Activated effector memory CD4-positive, alpha-beta T cell treated with anti-CD3 and anti-CD28 coated beads, Interleukin-2, amount 50 U/mL, for 16 hours (primary cell): ENCODE measurements at regions not wholly inside any gene's neighbourhood (a gene's known extent, or its start where the extent isn't known, plus 50 kb on each side); places are given as distances from the start of the nearest gene placed in this dataset.

ENCODE experiments used
- DNase-seq: peaks from one replicate; pipeline ENCODE4 v3.0.0-alpha.2; 2020

DNA sequence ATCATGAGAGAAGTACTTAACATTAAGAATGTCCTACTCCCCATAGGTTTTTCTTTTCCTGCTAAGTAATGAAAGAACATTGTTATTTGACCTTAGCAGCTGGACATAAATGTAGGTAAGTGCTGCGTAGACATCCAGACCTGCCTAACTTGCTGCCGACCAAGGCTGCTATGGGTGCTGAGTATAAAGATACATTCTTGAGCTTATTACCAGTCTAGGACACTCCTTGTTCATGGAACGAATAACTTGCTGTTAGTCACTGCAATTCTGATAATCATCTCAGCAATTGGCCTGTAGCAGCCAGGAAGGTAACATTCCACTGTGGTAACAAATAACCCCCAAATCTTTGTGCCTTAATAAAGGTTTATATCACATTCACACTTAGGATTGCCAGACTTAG lies 478.1 kb downstream of the VRK1 start:
- DNase-seq, result no peak

DNA sequence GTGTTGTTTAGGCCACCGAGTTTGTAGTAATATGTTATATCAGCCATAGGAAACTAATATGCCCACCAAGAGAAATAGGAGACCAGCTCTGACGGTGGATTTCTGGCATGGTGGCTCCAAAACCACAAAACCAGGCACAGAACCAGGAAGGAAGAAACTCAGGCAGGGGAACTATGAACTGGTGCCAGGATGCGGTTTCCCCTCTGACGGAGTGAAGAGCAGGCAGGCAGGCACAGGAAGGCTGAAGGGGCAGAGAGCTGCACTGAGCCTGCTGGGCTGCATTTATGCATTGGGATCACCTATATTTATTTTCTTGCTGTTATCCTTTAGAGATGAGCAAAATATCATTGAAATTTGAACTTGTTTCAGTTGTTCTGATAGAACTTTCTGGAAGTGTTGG lies 479.4 kb downstream of the VRK1 start:
- DNase-seq, result no peak

DNA sequence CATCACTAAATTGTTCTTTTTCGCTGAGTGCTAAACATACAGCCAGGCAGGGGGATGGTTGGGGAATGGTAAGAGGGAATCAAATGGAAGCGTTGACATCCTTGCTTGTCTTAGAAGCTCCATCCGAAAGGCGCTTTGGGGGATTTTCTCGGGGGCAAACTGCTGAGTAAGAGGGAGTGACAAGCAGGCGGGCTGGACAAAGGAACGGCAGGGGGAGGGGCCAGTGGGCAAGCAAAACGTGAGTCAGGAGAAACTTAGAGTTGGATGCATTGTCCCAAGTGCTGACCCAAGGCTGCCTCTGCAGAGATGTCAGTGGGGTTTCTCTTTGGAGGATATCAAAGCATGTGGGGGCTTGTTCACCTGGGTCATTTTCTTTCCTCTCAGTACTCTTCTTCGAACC lies 480.5 kb downstream of the VRK1 start:
- no peak for DNase-seq

DNA sequence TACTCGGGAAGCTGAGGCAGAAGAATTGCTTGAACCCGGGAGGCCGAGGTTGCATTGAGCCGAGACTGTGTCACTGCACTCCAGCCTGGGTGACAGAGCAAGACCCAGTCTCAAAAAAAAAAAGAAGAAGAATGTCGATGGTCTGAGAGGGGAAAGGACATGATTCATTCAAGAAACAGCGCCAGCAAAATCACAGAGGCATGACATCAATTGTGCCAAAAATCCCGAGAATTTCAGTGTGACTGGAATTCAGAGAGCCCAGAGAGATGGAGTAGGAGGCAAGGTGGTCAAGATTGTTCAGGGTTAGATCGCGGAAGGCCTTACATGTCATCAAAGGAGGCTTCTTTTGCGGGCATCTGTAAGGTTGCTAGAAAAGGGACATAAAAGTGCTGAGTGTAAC lies 483.3 kb downstream of the VRK1 start:
- DNase-seq, result no peak

DNA sequence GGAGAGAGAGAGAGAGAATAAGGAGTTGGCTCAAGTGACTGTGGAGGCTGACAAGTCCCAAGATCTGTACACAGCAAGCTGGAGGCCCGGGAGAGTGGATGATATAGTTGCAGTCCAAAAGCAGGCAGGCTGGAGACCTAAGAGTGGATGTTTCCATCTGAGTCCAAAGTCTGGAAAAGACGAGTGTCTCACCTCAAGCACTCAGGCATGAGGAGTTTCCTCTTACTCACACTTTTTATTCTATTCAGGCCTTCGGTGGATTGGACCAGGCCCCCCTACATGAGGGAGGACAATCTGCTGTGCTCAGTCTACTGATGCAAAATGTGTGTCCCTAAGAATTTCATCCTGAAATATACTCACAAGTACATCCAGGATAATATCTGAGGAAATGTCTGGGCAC lies 484.6 kb downstream of the VRK1 start:
- no peak for DNase-seq

DNA sequence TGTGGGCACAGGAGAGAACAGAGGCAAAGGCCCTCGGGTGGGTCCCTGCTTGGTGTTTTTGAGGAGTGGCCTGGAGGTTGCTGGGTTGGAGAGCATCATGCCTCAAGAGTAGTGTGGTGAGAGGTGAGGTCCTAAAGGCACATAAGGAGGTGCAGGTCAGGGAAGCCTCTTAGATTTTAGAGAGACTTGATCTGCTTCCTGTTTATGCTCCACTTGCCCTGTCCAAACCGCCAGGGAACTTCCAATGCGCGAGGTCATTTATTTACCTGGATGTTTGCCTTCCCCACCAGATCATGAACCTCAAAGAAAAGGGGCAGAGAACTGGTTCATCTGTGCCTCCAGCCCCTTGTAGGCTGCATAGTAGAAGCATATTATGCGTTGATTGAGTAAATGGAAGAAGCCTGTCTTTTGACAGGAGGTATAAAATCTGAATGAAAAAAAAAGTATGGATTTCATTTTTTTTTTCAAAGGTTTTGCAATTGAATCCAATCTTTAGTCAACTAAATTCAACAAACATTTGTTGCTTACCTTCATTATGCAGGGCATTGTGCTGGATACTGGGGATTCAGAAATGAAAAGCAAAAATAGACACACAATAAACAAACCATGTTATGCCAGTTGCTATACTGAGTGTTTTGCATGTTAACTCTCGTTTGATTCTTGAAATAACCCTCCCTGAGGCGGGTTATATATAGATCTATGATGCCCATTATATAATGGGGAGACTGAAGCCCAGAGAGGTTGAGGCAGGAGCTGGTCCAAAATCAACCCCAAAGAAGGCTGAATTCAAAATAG lies 485.2 kb downstream of the VRK1 start:
- DNase-seq, result no peak

DNA sequence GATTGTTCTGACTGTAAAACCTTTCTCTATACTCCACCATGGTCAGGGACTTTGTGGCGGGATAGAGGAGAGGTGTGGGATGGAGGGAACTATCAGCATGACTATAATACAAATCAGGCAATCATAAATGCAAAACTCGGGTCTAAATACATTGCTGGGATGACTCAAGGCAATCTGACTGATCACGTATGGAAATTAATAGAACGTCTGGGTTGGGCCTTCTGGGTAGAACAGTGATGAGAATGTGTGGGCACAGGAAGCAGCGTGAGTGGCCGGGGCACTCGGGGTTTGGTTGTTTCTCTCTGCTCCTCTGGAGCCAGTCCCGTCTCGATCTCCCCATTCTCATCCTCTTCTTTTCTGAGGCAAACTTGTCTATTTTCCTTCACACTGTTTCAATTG lies 485.8 kb downstream of the VRK1 start:
- DNase-seq, result no peak

DNA sequence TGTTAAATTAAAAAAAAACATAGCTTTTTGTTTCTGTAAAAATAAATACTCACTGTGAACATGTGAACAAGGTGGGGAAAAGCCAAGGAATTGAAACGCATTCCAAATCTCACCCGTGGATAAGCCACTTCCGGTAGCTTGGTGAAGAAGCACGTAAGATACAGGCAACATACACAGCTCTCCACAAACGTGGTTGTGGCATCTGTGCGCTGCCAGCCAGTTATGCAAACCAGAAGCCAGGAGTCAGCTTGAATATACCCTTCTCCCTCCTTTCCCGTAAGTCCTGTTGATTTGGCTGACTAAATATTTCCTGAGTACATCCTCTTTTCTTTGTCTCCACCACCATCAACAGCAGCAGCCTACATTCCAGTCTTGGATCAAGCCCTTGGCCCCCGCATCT lies 486.2 kb downstream of the VRK1 start:
- no peak for DNase-seq

DNA sequence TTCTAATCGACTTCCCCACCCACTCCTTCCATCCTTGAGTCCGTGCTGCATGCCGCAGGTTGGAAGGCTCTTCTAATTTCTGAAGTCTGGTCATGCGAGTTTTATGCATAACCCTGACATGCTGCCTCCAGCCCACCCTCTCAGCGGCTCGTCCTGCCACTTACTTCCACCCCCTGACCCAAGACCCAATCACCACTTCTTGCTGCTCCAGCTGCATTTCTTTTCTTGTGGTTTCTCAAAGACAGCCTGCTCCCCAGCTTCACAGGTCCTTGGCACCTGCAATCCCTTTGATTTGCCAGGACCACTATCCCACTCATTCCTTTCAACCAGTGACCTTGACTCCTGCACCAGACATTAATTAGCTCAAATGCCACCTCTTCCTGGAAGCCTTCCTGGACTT lies 486.7 kb downstream of the VRK1 start:
- DNase-seq, result no peak

DNA sequence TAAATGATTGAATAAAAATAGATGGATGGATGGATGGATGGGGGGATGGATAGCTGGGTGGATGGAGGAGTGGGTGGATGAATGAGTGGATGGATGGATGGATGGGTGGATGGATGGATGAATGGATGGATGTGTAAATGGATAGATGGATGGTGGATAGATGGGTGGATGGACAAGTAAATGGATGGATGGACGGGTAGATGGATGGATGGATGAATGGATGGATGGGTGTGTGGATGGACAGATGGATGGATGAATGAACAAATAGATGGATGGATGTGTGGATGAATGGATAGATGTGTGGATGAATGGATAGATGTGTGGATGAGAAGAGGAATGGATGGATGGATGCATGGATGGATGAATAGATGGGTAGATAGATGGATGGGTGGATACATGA lies 490.8 kb downstream of the VRK1 start:
- DNase-seq, result no peak

DNA sequence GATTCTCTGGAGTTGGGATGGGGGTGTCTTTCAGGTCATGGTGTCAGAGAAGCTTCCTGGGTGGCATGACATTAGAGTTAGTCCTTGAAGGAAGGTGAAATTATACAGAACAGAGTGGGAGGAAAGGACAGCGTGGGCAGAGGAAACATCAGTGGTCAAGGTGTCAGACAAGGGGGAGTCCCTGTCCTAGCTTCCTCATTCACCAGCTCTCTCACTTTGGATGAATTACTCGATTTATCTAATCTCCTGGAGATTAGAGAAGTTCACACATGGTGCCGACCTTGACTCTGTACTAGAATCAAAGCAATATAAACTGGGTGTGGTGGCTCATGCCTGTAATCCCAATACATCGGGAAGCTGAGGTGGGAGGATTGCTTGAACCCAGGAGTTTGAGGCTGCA lies 492.9 kb downstream of the VRK1 start:
- DNase-seq, result no peak

DNA sequence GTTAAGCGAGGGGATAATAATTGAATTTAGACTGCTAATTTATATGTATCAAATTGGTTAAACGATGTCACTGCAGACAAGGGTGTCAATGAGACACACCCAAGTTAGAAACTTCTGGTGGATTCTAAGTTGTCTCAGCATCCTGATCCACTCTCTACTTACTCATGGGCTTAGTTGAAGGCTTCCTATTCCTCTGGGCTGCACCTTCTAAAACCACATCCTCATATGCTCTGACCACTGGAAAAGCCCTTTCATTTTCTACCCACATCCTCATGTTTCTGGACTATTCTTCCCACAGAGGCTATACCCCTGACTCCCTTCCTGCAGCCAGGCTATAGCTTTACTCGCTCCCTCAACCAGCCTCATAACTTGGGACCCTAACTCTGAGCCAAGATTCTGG lies 493.8 kb downstream of the VRK1 start:
- DNase-seq, result no peak

DNA sequence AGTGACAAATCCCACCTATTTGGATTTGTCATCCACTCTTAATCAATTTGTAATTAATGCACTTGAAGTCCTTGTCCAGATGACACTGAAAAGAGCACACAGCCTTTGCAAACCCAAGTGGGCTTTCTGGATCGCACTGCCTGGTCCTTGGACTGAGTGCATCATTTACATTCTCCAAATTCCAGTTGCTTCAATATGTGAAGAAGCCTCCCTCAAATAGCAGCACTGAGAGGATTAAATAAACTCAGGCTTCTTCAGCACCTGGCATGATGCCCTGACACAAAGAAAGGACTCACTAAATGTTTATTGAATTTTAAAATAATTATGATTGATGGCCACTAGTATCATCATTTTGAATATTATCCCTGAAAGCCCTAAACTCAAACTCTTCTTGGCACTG lies 496.5 kb downstream of the VRK1 start:
- no peak for DNase-seq

DNA sequence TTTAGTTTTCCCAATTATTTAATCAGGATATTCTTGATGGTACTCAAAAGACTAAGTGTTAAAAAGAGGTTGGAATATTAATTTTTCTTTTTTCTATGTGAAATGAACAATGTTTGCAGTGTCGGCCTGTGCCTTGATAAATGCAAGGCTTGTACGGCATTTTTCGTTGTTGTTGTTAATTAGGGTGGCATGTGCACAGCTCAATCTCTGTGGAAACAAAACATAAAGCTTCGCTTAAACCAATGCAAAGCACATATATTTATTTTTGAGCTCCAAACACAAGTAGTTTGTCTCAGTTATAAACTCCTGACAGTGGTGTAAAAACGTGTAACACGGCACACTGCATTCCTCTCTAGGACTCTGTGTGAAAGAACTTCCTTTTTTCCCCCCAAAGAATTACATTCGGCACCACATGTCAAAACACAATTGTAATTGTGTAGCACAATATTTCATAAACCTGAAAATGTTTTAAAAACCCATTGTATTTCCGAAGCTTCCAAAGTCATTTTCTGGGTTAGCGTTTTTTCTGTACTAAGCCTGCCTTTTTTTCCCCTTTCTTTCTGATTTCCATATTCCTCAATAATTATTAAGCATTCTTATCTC lies 498.0 kb downstream of the VRK1 start:
- no peak for DNase-seq

DNA sequence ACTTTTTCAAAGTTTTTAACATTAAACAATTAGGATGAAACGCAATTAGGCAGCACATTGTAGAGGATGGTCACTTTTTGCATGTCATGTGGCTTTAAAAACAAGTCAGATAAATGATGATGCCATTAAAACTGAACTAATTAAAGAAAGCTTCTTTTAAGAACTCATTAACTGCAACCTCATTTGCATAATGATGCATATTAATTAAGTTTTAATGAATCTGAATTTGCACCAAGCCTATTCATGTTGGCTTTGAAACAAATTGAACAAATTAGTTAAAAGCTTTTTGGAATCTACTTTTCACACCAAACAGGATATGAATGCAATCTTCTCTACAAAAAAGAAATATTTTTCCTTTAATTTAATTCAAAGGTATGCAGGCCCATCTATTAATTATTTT lies 499.0 kb downstream of the VRK1 start:
- DNase-seq, result no peak

DNA sequence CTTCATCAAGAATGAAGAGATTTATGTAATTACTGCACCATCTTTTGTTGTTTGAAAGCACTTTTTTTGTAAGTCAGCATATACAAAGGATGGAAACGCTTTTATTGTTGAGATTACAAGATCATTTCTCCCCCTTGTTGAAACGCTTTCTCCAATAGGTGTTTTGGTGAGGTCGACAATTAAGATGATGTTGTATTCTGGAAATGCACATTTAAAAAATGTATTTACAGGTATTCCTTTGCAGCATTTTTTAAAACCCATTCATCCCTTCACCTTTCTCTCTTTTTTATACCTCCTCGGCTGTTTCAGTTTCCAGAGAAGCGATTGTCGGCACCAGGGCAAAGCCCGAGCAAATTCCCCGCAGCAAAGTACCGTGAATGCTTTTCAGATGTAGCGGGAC lies 499.9 kb downstream of the VRK1 start:
- DNase-seq, result no peak

DNA sequence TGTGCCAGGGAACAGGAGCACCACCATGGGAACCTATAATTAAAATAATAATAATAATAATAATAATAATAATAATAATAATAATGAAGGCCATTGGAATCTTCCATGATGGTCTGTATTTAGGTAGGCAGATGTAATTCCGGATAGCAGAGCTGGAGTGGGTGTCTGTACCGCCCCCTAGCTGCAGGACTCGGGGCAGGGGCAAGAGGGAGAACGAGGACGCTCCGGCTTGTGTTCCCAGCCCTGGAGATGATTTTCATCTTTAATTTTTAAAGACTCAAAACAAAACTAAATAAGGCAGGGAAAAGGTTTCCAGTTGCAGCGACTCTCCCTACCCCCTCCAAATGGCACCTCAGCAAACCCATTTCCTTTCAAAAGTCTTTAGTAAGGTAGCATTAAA lies 501.1 kb downstream of the VRK1 start:
- no peak for DNase-seq

DNA sequence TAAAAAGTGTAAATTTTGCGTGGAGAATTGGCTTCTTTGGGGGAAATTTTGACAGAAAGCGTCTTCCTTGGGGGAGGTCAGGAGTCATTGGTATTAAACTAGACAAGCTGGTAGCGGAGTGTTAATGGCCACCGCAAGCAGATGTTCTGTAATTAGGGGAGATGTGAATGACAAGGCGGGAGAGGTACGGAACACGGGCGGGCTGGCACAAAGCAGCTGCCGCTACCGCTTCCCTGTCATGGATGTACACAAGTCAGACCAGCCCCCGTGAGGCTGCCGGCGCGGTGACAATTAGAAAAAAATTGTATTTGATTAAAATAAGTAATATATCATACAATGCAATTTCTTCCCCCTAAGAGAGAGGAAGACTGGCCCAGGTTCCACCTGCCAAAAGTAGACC lies 501.6 kb downstream of the VRK1 start:
- DNase-seq, result no peak

DNA sequence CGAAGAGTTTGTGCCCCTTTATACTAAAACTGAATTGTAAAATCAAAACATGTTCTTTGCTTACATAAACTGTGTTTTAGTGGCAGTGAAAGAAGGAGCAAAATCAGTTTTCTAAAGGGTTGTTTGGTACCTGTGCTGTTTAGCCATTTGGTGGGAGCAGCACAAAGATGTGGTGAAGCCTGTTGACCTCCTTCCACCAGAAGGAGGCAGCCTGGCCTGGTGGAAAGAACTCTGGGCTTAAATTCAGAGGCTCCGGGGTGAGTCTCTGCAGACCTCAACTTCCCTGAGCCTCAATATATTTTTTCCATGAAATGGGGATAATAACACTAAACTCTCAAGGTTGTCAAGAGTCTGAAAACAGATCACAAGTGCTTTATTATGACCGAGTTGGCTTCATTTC lies 502.5 kb downstream of the VRK1 start:
- DNase-seq, result peak; percentile 67

DNA sequence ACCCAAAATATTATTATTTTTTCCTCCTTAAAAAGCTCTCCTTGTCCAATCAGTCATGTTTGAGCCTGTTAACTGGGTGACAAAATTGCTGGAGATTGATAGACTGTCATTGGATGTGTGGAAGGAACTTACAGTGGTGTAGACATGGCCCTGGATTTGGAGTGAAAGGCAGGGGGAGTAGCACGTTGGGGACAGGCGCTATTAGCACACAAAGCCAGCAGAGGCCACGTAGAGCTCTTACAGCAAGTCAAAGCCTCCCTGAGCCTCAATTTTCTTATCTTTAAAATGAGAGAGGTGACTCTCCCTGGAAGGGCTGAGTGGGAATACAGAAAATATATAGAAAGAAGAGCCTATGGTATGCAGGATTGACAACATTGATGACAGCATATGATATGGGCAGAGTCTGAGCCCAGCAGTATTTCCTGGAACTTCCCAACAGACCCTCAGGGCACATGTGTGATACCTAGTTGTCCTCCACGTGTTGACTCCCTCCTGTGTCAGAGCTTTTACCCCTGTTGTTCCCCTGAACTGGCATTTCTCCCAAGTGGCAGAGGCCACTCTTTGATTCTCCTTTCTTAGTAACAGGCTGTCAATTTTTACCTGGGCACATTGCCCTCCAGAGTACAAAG lies 504.9 kb downstream of the VRK1 start:
- DNase-seq, result no peak

DNA sequence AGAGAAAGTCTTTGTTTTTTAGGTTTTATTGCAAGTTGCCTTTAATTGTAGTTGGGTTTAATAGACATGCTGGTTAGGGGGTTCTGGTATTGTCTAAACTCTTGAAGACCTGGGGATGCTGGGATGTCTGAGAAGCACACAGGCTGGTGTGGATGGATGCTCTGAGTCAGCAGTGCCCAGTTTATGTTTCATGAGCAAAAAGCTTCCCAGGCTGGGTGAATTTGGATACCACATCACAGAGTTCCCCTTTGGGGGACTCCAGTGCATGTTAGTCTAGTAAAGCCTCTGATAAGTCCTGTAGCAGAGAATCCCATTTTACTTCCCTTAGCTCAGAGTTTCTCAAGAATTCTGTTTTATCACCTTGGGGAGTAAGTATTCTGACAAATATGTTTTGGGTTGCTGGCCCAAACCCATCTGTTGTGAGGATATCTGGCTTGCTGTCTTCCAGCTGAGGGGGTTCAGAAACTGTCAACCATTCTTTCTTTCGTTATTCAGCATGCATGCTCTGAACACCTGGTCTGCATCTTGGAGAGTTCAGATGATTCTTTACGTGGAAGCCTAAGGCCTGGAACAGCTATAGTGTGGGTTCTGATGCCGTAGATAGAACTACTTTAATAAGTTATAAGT lies 509.1 kb downstream of the VRK1 start:
- DNase-seq, result no peak

DNA sequence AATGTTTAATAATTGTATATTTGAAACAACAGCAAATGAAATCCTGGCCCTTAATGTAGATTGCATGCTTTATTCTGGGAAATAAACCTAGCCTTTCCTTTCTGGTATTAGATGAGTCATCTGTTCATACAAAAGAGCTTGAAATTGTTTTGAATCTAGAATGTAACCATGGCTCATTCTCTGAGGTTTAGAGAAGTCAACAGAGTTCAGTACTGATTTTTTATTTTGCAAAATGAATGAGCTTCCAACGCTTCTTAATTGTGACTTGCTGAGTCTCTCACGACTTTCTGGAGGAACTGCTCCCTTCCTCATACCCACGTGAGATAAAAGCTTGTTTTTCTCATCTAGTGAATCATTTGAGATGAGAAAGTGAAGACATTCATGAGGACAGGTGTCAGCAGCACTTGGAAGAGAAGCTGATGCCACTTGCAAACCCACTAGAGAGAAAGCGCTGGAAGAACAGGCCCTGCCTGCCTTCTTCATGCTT lies 509.6 kb downstream of the VRK1 start:
- no peak for DNase-seq

DNA sequence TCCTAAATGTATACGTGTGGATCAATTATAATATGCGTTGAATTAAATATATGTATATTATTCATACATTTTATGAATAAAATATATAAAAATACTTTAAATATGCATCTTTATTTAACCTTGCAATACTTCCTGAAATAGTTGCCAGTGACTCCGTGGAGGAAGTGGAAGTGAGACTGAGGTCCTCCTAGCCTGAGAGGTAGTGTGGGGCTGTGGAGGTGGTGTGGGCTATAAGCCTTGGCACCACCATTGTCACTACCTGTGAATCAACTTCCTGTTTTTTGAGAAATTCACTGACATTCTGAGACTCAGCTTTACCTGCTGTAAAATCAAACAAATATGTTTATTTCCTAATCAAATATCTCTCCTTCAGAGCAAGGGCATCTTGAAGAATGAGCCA lies 514.2 kb downstream of the VRK1 start:
- no peak for DNase-seq

DNA sequence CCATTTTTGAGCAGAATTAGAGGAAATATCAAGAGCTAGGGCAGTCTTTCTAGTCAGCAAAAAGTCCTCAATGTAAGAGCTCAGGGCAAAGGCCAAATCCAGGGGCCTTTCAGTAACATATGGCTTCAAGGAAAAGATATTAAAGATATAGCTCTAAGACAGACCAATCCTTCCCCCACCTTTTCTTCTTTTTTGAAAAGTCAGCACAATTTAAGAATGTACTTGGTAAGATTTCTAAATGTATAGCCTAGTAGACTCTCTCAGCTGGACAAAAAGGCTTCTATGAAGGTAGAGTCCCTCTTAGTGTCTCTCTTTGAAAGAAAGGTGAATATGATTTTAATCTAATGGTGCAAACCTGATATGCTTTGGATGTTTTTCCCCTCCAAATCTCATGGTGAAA lies 515.7 kb downstream of the VRK1 start:
- no peak for DNase-seq
